IMR-90 (cell line): ENCODE measurements at regions not wholly inside any gene's neighbourhood (a gene's known extent, or its start where the extent isn't known, plus 50 kb on each side); places are given as distances from the start of the nearest gene placed in this dataset.
"Not testable (repeated sequence)": the region's sequence is repeated elsewhere in the genome, so short reads cannot be mapped to it uniquely, and the experiment has no call there.

Source experiments
- BHLHE40 ChIP-seq: fragments of 150-350 bp; IDR thresholded peaks from 2 replicates; pipeline ENCODE4 v1.6.1; 2016; ENCODE audit warnings: mild to moderate bottlenecking, low read depth, low read length
- CTCF ChIP-seq: conservative IDR thresholded peaks from 2 replicates; pipeline ENCODE4 v1.5.1; 2012; ENCODE audit warnings: mild to moderate bottlenecking, low read depth, low read length, improper control_type of control experiment
- FOS ChIP-seq: fragments of 150-350 bp; IDR thresholded peaks from 2 replicates; pipeline ENCODE4 v1.6.1; 2016; ENCODE audit warnings: low read depth, low read length
- MAFK ChIP-seq: IDR thresholded peaks from 2 replicates; pipeline ENCODE4 v1.6.1; 2012; ENCODE audit warnings: low read depth, low read length, improper control_type of control experiment
- MAZ ChIP-seq: IDR thresholded peaks from 2 replicates; pipeline ENCODE4 v1.6.1; 2012; ENCODE audit warnings: low read depth, mild to moderate bottlenecking, low read length, improper control_type of control experiment, moderate library complexity, borderline replicate concordance
- NFE2L2 ChIP-seq: fragments of 150-350 bp; IDR thresholded peaks from 2 replicates; pipeline ENCODE4 v1.6.1; 2016; ENCODE audit warnings: low read depth, mild to moderate bottlenecking, low read length
- POLR2A ChIP-seq: IDR thresholded peaks from 2 replicates; pipeline ENCODE4 v1.6.1; 2012; ENCODE audit warnings: mild to moderate bottlenecking, low read depth, low read length
- RCOR1 ChIP-seq: IDR thresholded peaks from 2 replicates; pipeline ENCODE4 v1.6.1; 2012; ENCODE audit warnings: mild to moderate bottlenecking, low read length, improper control_type of control experiment; ENCODE audit not compliant: insufficient replicate concordance

- not testable (repeated sequence) for TF ChIP-seq CTCF, NFE2L2, MAZ, MAFK, FOS, BHLHE40, RCOR1, POLR2A
Measured at GRCh38 chr15:22242311-22242710, 162.0 kb downstream of the OR4M2 start.
